ENCODE measurements at regions not wholly inside any gene's neighbourhood (a gene's known extent, or its start where the extent isn't known, plus 50 kb on each side); places are given as distances from the start of the nearest gene placed in this dataset.

DNA sequence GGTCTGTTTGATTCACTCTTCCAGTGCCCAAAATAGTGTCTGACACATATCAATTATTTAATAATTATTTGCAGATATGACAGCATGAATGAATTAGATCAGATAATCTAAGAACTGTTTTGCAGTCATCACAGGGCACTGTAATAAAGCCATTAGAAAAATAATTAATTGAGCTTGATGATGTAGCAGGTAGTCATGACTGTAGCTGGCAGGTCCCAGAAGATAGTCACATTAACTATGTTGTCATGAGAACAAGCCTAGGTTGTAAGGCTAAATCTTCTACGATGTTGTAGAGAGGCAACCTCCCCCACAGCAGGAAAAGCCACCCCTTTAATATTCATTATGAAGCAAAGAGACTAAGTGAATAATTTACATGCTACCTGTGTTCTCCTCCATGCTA, 243.9 kb upstream of the SPTLC3 start:
- TF ChIP-seq POLR2A (IDR thresholded peaks at IDR 0.05) = no peak
- TF ChIP-seq, protein P1, sequence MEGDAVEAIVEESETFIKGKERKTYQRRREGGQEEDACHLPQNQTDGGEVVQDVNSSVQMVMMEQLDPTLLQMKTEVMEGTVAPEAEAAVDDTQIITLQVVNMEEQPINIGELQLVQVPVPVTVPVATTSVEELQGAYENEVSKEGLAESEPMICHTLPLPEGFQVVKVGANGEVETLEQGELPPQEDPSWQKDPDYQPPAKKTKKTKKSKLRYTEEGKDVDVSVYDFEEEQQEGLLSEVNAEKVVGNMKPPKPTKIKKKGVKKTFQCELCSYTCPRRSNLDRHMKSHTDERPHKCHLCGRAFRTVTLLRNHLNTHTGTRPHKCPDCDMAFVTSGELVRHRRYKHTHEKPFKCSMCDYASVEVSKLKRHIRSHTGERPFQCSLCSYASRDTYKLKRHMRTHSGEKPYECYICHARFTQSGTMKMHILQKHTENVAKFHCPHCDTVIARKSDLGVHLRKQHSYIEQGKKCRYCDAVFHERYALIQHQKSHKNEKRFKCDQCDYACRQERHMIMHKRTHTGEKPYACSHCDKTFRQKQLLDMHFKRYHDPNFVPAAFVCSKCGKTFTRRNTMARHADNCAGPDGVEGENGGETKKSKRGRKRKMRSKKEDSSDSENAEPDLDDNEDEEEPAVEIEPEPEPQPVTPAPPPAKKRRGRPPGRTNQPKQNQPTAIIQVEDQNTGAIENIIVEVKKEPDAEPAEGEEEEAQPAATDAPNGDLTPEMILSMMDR (IDR thresholded peaks at IDR 0.05) = no peak
